GM18499 (cell line): ENCODE measurements at regions not wholly inside any gene's neighbourhood (a gene's known extent, or its start where the extent isn't known, plus 50 kb on each side); places are given as distances from the start of the nearest gene placed in this dataset.
"Not testable (repeated sequence)": the region's sequence is repeated elsewhere in the genome, so short reads cannot be mapped to it uniquely, and the experiment has no call there.

ENCODE experiments used
- ATAC-seq: cut with Tn5 transposase; IDR thresholded peaks from one replicate; pipeline ENCODE4 v1.9.1; 2021; ENCODE audit warnings: moderate number of reproducible peaks; ENCODE audit not compliant: insufficient read depth, unreplicated experiment

- no peak for ATAC-seq
These were observed 157.8 kb downstream of the PDCD6IP start for GRCh38 chr3:33956206-33956605.

- no peak for ATAC-seq
These were observed 158.3 kb downstream of the PDCD6IP start for GRCh38 chr3:33956776-33957175.

DNA sequence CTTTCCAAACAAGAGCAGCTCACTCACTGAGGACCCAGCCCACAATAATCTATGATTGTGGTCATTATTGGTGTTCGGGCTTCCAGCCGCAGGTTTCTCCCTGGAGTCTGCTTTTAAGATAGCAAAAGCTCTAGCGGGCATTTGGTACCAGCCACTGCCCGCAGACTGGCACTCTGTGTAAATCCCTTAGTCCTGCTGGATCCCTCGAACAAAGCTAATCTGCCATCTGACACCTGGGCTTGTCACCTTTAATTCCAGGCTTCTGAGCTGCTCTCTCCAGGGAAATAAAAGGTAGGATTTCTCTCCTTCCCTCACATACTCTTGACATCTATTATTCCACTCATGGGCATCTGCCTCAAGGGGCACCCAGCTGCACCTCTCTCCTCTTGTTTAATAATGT lies 158.7 kb downstream of the PDCD6IP start:
- ATAC-seq, result no peak

GRCh38 chr3:33958661-33959060 lies 160.2 kb downstream of the PDCD6IP start:
- ATAC-seq, result no peak

GRCh38 chr3:33962396-33962795 lies 164.0 kb downstream of the PDCD6IP start:
- no peak for ATAC-seq

GRCh38 chr3:33970180-33970579 lies 171.8 kb downstream of the PDCD6IP start:
- ATAC-seq, result not testable (repeated sequence)

DNA sequence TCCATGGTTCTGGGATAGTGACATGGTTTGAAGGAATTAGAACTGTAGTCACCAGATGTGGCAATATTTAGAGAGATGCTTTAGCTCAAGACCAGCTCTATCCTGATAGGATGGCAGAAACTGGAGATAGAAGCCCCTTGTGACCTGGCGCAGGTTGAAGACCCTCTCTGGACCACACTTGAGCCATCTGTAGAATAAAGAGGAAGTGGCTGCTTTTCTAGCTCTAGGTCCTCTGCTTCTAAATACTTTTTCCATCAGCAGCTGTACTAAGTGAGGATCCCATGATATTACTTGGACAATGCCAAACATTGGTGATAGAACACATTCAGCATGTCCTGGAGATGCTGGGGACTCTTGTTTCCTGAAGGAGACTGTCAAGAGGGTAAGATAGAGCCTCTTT lies 172.6 kb downstream of the PDCD6IP start:
- no peak for ATAC-seq

GRCh38 chr3:33975463-33975862 lies 177.0 kb downstream of the PDCD6IP start:
- no peak for ATAC-seq

DNA sequence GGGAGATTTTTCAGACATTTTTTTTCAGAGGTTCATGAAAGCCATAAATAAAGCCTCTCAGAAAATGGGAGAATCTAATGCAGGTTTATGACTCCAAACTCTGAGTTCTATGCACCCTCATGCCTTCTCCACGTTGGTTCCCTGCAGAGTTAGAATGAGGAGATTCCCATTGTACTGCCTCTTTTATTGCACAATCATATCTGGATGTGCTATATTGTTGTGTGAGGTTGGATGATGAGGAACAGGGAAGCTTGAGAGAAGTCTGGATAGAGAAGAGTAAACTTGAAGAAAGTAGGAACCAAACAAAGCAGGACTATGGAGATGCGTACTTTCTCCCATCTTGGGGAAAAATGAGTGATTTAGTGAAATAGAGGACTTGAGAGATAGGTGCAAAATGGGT lies 178.8 kb downstream of the PDCD6IP start:
- ATAC-seq, result no peak

DNA sequence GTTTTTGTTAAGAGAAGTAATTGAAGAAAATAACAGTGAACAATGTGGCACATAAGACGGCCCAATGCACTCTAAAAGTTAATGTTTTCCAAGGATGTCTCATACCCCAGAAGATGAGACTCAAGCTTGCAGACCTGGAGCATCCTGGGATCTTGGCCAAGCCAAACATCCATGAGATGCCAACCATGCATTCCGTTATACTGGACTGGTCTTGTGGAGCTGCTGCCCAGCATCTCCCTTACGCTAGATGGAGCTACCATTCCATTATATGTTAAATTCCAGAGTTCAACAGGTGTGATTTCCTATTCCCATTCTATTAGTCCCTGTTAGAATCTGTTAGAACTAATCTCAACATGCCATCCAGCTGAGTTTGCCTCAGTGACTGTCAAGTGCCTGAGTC lies 181.8 kb downstream of the PDCD6IP start:
- no peak for ATAC-seq

DNA sequence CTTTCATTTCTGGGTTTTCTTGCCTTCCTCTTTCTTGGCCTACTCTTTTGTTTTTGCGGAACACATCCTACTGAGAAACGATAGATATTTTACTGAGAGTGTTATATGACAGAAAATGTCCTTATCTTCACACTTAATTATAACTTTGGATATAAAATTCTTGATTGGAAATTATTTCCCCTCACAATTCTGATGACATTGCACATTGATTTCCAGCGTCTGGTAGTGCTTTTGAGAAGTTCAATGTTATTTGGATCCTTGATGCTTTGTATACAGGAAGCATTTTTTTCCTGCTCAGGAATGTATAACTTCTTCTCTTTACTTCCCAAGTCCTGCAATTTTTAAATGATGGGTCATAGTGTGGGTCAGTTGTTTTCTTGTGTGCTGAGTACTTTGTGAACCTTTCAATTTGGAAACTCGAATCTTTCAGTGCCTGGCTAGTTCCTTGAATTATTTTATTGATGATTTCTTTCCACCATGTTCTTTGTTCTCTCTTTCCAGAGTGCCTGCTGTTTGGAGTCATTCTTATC lies 183.9 kb downstream of the PDCD6IP start:
- no peak for ATAC-seq

DNA sequence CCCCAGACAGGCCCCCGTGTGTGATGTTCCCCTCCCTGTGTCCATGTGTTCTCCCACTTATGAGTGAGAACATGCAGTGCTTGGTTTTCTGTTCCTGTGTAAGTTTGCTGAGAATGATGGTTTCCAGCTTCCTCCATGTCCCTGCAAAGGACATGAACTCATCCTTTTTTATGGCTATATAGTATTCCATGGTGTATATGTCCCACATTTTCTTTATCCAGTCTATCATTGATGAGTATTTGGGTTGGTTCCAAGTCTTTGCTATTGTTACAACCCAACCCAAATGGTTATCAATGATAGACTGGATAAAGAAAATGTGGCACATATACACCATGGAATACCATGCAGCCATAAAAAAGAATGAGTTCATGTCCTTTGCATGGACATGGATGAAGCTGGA lies 184.5 kb downstream of the PDCD6IP start:
- ATAC-seq, result not testable (repeated sequence)

DNA sequence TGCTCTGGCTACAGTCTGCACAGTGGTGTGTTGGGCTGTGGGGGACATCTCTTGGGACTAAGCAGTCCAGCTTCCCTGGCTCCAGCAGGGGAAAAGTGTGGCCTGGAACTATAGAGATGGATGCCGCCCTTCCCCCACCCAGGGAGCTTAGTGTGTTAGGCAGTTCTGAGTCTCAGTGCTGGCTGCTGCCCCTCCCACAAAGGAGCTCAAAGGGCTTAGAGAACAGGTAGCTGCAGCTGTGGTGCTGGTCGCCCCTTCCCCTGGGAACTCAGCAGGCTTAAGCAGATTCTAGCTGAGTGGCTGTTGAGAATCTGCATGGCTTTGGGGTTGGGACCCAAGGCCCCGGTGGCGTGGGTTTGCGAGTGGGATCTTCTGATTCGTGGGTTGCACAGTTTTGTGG lies 190.8 kb downstream of the PDCD6IP start:
- no peak for ATAC-seq

GRCh38 chr3:33991673-33992072 lies 193.2 kb downstream of the PDCD6IP start:
- no peak for ATAC-seq

GRCh38 chr3:33993631-33994030 lies 195.2 kb downstream of the PDCD6IP start:
- no peak for ATAC-seq

DNA sequence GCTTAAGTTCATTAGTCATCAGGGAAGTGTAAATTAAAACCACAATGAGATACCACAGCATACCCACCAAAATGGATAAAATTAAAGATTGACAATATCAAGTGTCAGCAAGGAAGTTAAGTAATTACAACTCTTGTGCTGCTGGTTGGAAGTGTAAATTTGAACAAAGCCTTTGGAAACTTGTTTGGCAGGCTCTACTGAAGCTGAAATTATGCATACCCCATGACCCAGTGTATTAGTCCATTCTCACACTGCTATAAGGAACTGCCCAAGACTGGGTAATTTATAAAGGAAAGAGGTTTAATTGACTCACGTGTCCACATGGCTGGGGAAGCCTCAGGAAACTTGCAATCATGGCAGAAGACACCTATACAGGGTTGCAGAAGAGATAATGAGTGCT lies 196.1 kb downstream of the PDCD6IP start:
- no peak for ATAC-seq

GRCh38 chr3:34000301-34000700 lies 201.9 kb downstream of the PDCD6IP start:
- no peak for ATAC-seq

DNA sequence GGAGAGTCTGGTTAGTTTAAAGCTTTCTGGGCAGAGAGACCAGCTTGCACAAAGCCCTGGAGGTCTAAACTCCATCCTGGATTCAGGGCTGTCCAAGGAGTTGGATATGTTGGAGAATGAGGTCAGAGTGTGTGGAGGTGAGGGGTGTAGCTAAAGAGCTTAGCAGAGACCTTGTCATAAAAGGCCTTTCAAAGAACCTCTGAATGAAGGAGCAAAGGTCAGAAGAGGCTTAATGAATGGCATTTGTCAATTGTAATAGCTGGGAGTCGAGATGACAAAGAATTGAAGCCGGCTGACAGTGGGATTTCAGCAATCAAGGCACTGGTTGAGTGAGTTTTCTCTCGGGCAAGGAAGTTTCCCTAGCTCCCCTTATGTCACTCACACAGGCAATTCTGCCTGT lies 202.6 kb downstream of the PDCD6IP start:
- no peak for ATAC-seq

- ATAC-seq, result no peak
These were observed 203.6 kb downstream of the PDCD6IP start for GRCh38 chr3:34001990-34002389.

GRCh38 chr3:34002569-34003100 lies 204.2 kb downstream of the PDCD6IP start:
- no peak for ATAC-seq

- ATAC-seq, result no peak
These were observed 207.5 kb downstream of the PDCD6IP start for GRCh38 chr3:34005886-34006285.

DNA sequence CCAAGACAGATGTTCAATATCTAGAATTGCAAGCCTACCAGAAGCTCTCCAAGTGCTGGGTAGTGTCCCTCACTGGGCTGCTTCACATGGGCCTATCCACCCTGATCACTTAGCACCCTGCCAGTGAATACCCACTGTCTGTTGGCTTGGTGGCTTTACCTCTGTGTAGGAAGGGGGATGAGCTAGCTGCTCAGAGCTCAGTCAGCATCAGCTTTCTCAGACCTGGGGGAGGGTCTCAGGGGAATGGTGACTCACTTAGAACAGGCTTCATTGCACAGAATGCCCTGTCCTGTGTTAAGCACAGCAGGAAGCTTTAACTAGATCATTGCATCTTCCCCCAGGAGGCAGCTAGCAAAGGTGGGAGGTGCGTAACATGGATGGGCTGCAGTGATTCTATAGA lies 209.8 kb downstream of the PDCD6IP start:
- ATAC-seq, result no peak
